ENCODE measurements at regions not wholly inside any gene's neighbourhood (a gene's known extent, or its start where the extent isn't known, plus 50 kb on each side); places are given as distances from the start of the nearest gene placed in this dataset.

DNA sequence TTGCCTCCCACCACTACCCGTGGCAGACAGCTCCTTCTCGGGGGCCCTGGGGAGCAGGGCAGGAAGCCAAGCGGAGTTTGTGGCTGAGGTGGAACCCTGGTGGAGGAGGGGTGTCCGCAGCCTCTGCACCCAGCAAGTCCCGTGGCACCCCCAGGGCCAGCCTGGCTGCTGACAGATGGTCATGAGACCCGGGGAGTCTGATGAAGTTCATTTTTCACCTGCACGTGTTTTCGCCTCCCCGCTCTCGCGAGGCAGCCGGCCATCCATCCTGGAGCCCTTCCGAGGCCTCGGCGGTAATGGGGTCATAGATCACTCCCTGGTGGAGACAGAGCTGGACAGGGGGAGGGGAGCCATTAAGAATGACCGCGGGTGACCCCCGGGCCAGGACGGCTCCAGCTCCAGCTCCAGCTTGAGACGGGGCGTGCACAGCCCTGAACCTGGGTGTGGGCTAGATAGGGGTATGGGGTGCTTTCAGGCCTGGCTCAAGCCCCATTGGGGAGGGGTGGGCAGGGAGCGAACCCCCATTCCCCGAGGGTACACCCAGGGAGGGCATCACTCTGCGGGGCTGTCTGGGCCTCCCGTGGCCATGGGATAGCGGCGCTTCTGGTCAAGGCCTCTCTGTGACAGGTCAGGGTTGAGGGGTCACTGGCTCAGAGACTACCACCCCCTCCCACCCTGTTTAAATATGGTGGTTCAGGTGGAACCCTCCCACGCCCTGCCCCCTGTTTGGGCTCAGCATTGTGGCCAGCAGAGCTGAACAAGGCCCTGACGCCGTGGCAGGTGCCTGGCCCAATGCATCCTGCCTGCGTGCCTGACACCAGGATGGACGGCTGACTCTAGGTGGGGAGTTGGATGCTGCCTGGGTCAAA lies 227.4 kb upstream of the GSE1 start (continued):
- TF ChIP-seq ZNF704 (CRISPR knock-in tag; IDR thresholded peaks at IDR 0.05; ENCODE audit: borderline replicate concordance): no peak
- no peak for TF ChIP-seq ZNF136 (CRISPR knock-in tag; IDR thresholded peaks at IDR 0.05; ENCODE audit: low read depth)
- no peak for TF ChIP-seq NFRKB (IDR thresholded peaks at IDR 0.05)
- no peak for TF ChIP-seq ZC3H13 (CRISPR knock-in tag; IDR thresholded peaks at IDR 0.05)
- TF ChIP-seq SMYD3 (CRISPR knock-in tag; IDR thresholded peaks at IDR 0.05): no peak
- no peak for TF ChIP-seq ZNF331 (CRISPR knock-in tag; IDR thresholded peaks at IDR 0.05)
- no peak for TF ChIP-seq ZNF747 (CRISPR knock-in tag; IDR thresholded peaks at IDR 0.05; ENCODE audit: borderline replicate concordance)
- TF ChIP-seq, protein P1, sequence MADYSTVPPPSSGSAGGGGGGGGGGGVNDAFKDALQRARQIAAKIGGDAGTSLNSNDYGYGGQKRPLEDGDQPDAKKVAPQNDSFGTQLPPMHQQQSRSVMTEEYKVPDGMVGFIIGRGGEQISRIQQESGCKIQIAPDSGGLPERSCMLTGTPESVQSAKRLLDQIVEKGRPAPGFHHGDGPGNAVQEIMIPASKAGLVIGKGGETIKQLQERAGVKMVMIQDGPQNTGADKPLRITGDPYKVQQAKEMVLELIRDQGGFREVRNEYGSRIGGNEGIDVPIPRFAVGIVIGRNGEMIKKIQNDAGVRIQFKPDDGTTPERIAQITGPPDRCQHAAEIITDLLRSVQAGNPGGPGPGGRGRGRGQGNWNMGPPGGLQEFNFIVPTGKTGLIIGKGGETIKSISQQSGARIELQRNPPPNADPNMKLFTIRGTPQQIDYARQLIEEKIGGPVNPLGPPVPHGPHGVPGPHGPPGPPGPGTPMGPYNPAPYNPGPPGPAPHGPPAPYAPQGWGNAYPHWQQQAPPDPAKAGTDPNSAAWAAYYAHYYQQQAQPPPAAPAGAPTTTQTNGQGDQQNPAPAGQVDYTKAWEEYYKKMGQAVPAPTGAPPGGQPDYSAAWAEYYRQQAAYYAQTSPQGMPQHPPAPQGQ (CRISPR knock-in tag; IDR thresholded peaks at IDR 0.05; ENCODE audit: borderline replicate concordance): no peak
- no peak for TF ChIP-seq CC2D1A (CRISPR knock-in tag; IDR thresholded peaks at IDR 0.05)
- TF ChIP-seq RBM22 (optimal IDR thresholded peaks at IDR 0.05; ENCODE audit: low read length): no peak
- TF ChIP-seq ZNF44 (CRISPR knock-in tag; IDR thresholded peaks at IDR 0.05): no peak
- peak; percentile 70 for TF ChIP-seq YEATS2 (CRISPR knock-in tag; IDR thresholded peaks at IDR 0.05; ENCODE audit: borderline replicate concordance)
- no peak for TF ChIP-seq ZFP36L1 (CRISPR knock-in tag; IDR thresholded peaks at IDR 0.05)
- TF ChIP-seq, protein P2, sequence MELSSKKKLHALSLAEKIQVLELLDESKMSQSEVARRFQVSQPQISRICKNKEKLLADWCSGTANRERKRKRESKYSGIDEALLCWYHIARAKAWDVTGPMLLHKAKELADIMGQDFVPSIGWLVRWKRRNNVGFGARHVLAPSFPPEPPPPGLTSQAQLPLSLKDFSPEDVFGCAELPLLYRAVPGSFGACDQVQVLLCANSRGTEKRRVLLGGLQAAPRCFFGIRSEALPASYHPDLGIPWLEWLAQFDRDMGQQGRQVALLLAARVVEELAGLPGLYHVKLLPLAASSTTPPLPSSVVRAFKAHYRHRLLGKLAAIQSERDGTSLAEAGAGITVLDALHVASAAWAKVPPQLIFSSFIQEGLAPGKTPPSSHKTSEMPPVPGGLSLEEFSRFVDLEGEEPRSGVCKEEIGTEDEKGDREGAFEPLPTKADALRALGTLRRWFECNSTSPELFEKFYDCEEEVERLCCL (CRISPR knock-in tag; IDR thresholded peaks at IDR 0.05; ENCODE audit: borderline replicate concordance): no peak
- no peak for TF ChIP-seq PCBP2 (optimal IDR thresholded peaks at IDR 0.05; ENCODE audit: low read depth, low read length, poor library complexity, severe bottlenecking)
- TF ChIP-seq NFE2L1 (CRISPR knock-in tag; IDR thresholded peaks at IDR 0.05; ENCODE audit: borderline replicate concordance): 0 out of 2 replicates have a peak, but pooled peaks have one; percentile 40
- no peak for TF ChIP-seq USF2 (IDR thresholded peaks at IDR 0.05; ENCODE audit: low read depth, low read length)
- no peak for TF ChIP-seq USF2 (CRISPR knock-in tag; IDR thresholded peaks at IDR 0.05; ENCODE audit: borderline replicate concordance)
- TF ChIP-seq ZNF530 (CRISPR knock-in tag; IDR thresholded peaks at IDR 0.05; ENCODE audit: low read depth): no peak
- no peak for TF ChIP-seq ZNF556 (CRISPR knock-in tag; IDR thresholded peaks at IDR 0.05; ENCODE audit: borderline replicate concordance)
- TF ChIP-seq TCF12 (IDR thresholded peaks at IDR 0.05): no peak
- TF ChIP-seq TCF12 (CRISPR knock-in tag; IDR thresholded peaks at IDR 0.05): no peak; the same call in 1 of the 2 replicates
- no peak for TF ChIP-seq ZNF563 (CRISPR knock-in tag; IDR thresholded peaks at IDR 0.05)
- no peak for TF ChIP-seq ZNF33B (CRISPR knock-in tag; IDR thresholded peaks at IDR 0.05)
